GM12878 (cell line): ENCODE measurements at regions not wholly inside any gene's neighbourhood (a gene's known extent, or its start where the extent isn't known, plus 50 kb on each side); places are given as distances from the start of the nearest gene placed in this dataset.

Experiments
- POLR2A ChIP-seq: IDR thresholded peaks from 2 replicates; pipeline ENCODE4 v1.6.1; 2011; ENCODE audit warnings: low read depth, mild to moderate bottlenecking, low read length
- TCF12 ChIP-seq: IDR thresholded peaks from 2 replicates; pipeline ENCODE4 v1.6.1; 2011; ENCODE audit warnings: low read depth, mild to moderate bottlenecking, low read length

DNA sequence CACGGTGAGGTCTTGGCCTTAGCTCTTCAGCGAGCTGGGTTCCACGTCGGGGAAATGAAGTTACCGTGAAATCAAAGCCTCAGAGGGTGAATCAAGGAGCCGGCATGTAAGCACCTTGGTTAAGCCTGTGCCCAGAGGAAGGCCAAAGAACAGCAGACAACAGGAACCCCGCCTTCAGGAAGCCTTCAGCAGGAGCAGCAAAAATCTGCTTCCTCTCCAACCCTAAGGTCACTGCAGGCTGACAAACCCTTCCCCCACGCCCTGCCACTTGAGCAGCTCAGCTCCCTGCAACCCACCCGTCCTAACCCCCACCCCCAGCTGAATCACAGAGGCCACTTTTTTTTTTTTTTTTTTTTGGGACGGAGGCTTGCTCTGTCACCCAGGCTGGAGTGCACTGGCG is 72.9 kb upstream of the LTA4H start:
- no peak for TF ChIP-seq TCF12
- no peak for TF ChIP-seq POLR2A
